Stimulated activated CD4-positive, alpha-beta T cell treated with anti-CD3 and anti-CD28 coated beads, Interleukin-1b, Interleukin-23, amount 100 ng/mL, for 48 hours (primary cell): ENCODE measurements at regions not wholly inside any gene's neighbourhood (a gene's known extent, or its start where the extent isn't known, plus 50 kb on each side); places are given as distances from the start of the nearest gene placed in this dataset.
A peak's percentile ranks its signal among the peaks of the same experiment; 100 is the strongest.

Experiments used
- DNase-seq: peaks from one replicate; pipeline ENCODE4 v3.0.0-alpha.2; 2020

DNA sequence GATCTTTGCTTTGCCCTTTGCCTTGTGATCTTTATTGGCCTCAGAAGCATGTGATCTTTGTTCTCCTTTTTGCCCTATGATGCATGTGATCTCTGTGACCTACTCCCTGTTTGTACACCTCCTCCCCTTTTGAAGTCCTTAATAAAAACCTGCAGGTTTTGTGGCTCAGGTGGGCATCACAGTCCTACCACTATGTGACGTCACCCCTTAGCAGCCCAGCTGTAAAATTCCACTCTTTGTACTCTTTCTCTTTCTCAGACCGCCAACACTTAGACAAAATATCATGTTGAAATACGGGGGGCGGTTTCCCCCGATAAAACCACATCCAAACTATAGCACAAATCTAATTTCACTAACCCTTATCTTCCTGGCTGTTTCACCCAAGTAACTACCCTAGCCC is 76.7 kb upstream of the RAPGEF4 start:
- no peak for DNase-seq

GRCh38 chr2:172662099-172662498 is 73.5 kb upstream of the RAPGEF4 start:
- no peak for DNase-seq

- DNase-seq = no peak
Observed at GRCh38 chr2:172664766-172665165, 70.9 kb upstream of the RAPGEF4 start.

- DNase-seq = no peak
Observed at GRCh38 chr2:172667581-172668325, 67.9 kb upstream of the RAPGEF4 start.

GRCh38 chr2:172671501-172671900 is 64.1 kb upstream of the RAPGEF4 start:
- DNase-seq = no peak

DNA sequence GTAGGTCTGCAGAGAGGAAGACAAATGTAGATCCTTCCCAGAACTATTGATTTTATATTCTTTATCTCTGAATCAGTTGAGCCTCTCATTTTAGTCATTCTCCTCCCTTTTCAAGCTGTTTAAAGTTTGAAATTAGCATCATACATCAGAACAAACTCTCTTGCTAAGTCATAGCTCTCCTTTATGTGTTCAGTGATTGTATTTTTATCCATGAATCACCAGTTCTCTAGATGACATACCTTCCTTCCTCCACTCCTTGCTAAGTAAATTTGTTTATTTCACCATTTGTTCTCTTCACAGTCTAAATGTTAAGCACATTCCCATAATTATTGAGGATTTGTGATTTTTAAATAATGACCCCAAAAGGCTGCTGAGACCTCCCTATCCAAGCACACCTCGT is 63.5 kb upstream of the RAPGEF4 start:
- DNase-seq = no peak

GRCh38 chr2:172673056-172673683 is 62.5 kb upstream of the RAPGEF4 start:
- DNase-seq = no peak

DNA sequence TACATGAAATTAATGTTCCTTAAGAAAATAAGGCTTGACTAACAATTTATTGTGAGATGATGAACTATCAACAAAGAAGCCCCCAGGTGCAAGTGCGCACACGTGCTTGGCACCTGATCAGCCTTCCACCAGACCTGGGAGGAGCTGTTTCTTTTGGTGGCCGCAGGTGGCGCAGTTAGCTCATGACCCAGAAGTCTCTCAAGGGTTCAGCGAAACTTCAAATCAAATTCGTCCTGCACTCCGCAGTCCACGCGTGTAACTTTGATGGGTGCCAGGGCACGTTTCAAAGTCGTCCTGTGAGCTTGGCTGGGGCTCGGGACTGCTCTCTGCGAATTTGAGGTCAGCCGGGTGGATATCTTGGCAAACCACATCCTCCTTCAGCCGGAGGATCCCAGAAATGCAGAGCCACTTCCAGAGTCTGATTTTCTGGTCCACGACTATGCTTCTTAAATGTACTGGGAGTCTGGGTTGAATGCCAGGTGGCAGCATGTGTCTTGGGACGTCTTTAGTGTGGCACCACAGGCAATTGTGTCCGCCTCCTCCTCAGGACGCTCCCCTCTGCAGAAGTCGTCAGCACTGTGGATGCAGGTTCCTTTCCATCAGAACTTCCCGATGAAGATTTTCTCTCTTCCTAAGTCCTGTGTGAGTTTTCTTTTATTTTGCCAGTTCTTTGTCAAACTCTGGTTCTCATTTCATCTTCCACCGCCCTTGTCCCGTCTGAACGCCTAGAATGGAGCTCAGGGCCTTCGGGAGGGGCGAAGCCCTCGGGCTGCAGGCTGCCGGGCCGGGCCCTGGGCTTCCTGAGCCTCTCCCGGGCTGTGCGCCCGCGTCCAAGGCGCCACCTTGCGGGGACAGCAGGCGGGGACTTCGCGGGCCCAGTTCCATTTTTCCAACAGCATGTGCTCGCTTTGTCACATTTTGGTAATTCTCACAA is 61.3 kb upstream of the RAPGEF4 start:
- DNase-seq = peak; percentile 44

DNA sequence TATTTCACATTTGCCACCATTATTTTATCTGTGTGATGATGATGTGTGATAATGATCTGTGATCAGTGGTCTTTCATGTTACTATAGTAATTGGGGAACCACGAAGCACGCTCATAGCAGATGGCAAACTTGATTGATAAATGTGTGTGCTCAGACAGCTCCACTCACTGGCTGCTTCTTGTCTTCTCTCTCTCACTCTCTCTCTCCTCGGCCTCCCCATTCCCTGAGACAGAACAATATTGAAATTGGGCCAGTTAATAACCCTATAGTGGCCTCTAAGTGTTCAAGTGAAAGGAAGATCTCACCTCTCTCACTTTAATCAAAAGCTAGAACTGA is 60.7 kb upstream of the RAPGEF4 start:
- no peak for DNase-seq

GRCh38 chr2:172677363-172677762 is 58.3 kb upstream of the RAPGEF4 start:
- no peak for DNase-seq

DNA sequence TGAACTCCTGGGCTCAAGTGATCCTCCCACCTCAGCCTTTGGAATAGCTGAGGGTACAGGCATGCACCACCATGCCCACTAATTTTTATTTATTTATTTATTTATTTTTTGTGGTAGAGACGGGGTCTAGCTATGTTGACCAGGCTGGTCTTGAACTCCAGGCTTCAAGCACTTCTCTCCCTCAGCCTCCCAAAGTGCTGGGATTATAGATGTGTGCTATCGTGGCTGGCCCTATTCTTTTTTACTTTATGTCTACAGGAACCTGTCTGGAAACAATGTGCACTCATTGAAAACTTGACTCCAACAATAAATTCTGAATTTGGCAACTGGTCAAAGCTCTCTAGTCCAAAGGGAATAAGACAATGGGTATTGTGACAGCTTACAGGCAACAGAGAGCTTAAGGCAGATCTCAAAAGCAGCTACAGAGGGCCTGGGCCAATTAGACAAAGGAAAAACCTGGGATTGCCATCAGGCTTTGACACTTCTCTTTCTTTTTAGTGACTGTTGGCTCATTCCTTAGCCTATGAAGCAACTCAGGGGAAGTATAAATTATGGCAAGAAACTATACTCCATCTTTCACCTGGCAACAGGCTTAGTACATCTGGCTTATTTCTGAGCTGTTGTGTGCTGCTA is 55.1 kb upstream of the RAPGEF4 start:
- DNase-seq = no peak

GRCh38 chr2:172685467-172685866 is 50.2 kb upstream of the RAPGEF4 start:
- no peak for DNase-seq
